Heart left ventricle (tissue), 13 donors: ENCODE measurements at regions not wholly inside any gene's neighbourhood (a gene's known extent, or its start where the extent isn't known, plus 50 kb on each side); places are given as distances from the start of the nearest gene placed in this dataset.

ENCODE experiments used
- POLR2A ChIP-seq, 2 donors: fragments of 450-650 bp; IDR thresholded peaks; one replicate each; pipeline ENCODE4 v1.6.1; 2017; ENCODE audit warnings: antibody characterized with exemption in 2 of 2, mild to moderate bottlenecking in 2 of 2, moderate library complexity in 2 of 2
- TF ChIP-seq, protein P1 (sequence below), 12 donors: fragments of 200-600 bp; sonication (generic) in 4 of 12; IDR thresholded peaks; one replicate each; pipeline versions ENCODE4 v1.5.0 to v1.8.0; 2018 to 2022; ENCODE audit warnings: antibody characterized with exemption in 12 of 12, mild to moderate bottlenecking in 5 of 12
- donor health status: ischemic (EF 13 %, LVEDD 7.1; RV severe dilation, severe dysfunction).
- donor health status: DM: no; HTN: yes; CAD: no.
- donor health status: DM: no; HTN: no; CAD: no.
- donor health status: ischemic (EF 25% LVEDD 6.9; RV normal size, moderate dysfunction).
- donor health status: ischemic (EF 25% LVEDD 5.7; RV mildly dilated, moderate dysfunction).
- donor health status: ischemic (EF 35%, LVEDD 5.7; RV mildly dilated, moderate dysfunction).
- donor health status: nonischemic (EF 11% LVEDD 7.7; RV severe dilation, severe dysfunction).
- donor health status: DM: yes; HTN: yes; CAD: no.
- donor health status: PGD.
- donor health status: ischemic (EF 29% LVEDD 5.4; RV normal size, mild dysfunction).
- donor health status: nonischemic (EF 23%, LVEDD 6.1; RV moderate dilation, normal function).

GRCh38 chr6:67888886-67889681, 746.0 kb upstream of the ADGRB3 start:
- TF ChIP-seq, protein P1, sequence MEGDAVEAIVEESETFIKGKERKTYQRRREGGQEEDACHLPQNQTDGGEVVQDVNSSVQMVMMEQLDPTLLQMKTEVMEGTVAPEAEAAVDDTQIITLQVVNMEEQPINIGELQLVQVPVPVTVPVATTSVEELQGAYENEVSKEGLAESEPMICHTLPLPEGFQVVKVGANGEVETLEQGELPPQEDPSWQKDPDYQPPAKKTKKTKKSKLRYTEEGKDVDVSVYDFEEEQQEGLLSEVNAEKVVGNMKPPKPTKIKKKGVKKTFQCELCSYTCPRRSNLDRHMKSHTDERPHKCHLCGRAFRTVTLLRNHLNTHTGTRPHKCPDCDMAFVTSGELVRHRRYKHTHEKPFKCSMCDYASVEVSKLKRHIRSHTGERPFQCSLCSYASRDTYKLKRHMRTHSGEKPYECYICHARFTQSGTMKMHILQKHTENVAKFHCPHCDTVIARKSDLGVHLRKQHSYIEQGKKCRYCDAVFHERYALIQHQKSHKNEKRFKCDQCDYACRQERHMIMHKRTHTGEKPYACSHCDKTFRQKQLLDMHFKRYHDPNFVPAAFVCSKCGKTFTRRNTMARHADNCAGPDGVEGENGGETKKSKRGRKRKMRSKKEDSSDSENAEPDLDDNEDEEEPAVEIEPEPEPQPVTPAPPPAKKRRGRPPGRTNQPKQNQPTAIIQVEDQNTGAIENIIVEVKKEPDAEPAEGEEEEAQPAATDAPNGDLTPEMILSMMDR (IDR thresholded peaks at IDR 0.05) = no peak
- no peak for TF ChIP-seq POLR2A (IDR thresholded peaks at IDR 0.05)
